Astrocyte (in vitro differentiated cells and primary cell): ENCODE measurements at regions not wholly inside any gene's neighbourhood (a gene's known extent, or its start where the extent isn't known, plus 50 kb on each side); places are given as distances from the start of the nearest gene placed in this dataset.

Experiments used
- DNase-seq: peaks from one replicate; pipeline ENCODE4 v3.0.0-alpha.2; 2010; ENCODE audit warnings: low read depth
- FAIRE-seq: peaks from 2 replicates; lab custom pipeline; 2011; peaks lifted over from hg19 to GRCh38; lab: Jason Lieb, UNC
- H2AFZ ChIP-seq: 2 replicates; pipeline ENCODE4 v1.6.0; 2012; ENCODE audit warnings: low read depth, low read length, inconsistent platforms
- H3K27ac ChIP-seq: 2 replicates; pipeline ENCODE4 v1.5.1; 2011; ENCODE audit warnings: low read depth, low read length, inconsistent platforms
- H3K27me3 ChIP-seq: 2 replicates; pipeline ENCODE4 v1.6.0; 2011; ENCODE audit warnings: low read length, inconsistent platforms; ENCODE audit not compliant: insufficient read depth
- H3K36me3 ChIP-seq: 2 replicates; pipeline ENCODE4 v1.5.1; 2011; ENCODE audit warnings: low read length, inconsistent platforms; ENCODE audit not compliant: insufficient read depth
- H3K4me1 ChIP-seq: 2 replicates; pipeline ENCODE4 v1.5.1; 2011; ENCODE audit warnings: low read length, inconsistent platforms; ENCODE audit not compliant: insufficient read depth
- H3K4me2 ChIP-seq: 2 replicates; pipeline ENCODE4 v1.6.0; 2012; ENCODE audit warnings: low read length, inconsistent platforms
- H3K4me3 ChIP-seq: 2 replicates; pipeline ENCODE4 v1.5.1; 2011; ENCODE audit warnings: low read depth, mild to moderate bottlenecking, low read length, inconsistent platforms; ENCODE audit not compliant: insufficient read depth
- H3K79me2 ChIP-seq: 2 replicates; pipeline ENCODE4 v1.6.0; 2012; ENCODE audit warnings: mild to moderate bottlenecking, low read length, inconsistent platforms; ENCODE audit not compliant: insufficient read depth
- H3K9ac ChIP-seq: 2 replicates; pipeline ENCODE4 v1.6.0; 2012; ENCODE audit warnings: mild to moderate bottlenecking, low read length, inconsistent platforms
- H3K9me3 ChIP-seq: 2 replicates; pipeline ENCODE4 v1.5.1; 2012; ENCODE audit warnings: low read depth, mild to moderate bottlenecking, low read length, inconsistent platforms; ENCODE audit not compliant: insufficient read depth
- H4K20me1 ChIP-seq: 2 replicates; pipeline ENCODE4 v1.6.0; 2012; ENCODE audit warnings: low read length, inconsistent platforms; ENCODE audit not compliant: insufficient read depth
- H3K27ac Mint-ChIP-seq: one replicate; pipeline ENCODE4 v1.8.0; 2021; ENCODE audit warnings: mild to moderate bottlenecking, mixed read lengths; ENCODE audit not compliant: unreplicated experiment
- H3K27me3 Mint-ChIP-seq: one replicate; pipeline ENCODE4 v1.8.0; 2021; ENCODE audit warnings: low read depth, mixed read lengths; ENCODE audit not compliant: unreplicated experiment
- H3K36me3 Mint-ChIP-seq: one replicate; pipeline ENCODE4 v1.8.0; 2021; ENCODE audit warnings: low read depth, mixed read lengths; ENCODE audit not compliant: unreplicated experiment
- H3K4me1 Mint-ChIP-seq: one replicate; pipeline ENCODE4 v1.8.0; 2021; ENCODE audit warnings: low read depth, mixed read lengths; ENCODE audit not compliant: unreplicated experiment
- H3K4me3 Mint-ChIP-seq: one replicate; pipeline ENCODE4 v1.8.0; 2021; ENCODE audit warnings: mild to moderate bottlenecking, moderate library complexity, mixed read lengths; ENCODE audit not compliant: unreplicated experiment
- H3K9me3 Mint-ChIP-seq: one replicate; pipeline ENCODE4 v1.8.0; 2021; ENCODE audit warnings: mild to moderate bottlenecking, mixed read lengths; ENCODE audit not compliant: unreplicated experiment
- EZH2 ChIP-seq: IDR thresholded peaks from 2 replicates; pipeline ENCODE4 v1.6.1; 2012; ENCODE audit warnings: mild to moderate bottlenecking, low read length, inconsistent platforms; ENCODE audit not compliant: insufficient read depth
- TF ChIP-seq, protein P1 (sequence below): IDR thresholded peaks from 2 replicates; pipeline ENCODE4 v1.5.1; 2011; ENCODE audit warnings: low read depth, mild to moderate bottlenecking, inconsistent platforms, low read length, moderate library complexity; ENCODE audit not compliant: insufficient read depth

DNA sequence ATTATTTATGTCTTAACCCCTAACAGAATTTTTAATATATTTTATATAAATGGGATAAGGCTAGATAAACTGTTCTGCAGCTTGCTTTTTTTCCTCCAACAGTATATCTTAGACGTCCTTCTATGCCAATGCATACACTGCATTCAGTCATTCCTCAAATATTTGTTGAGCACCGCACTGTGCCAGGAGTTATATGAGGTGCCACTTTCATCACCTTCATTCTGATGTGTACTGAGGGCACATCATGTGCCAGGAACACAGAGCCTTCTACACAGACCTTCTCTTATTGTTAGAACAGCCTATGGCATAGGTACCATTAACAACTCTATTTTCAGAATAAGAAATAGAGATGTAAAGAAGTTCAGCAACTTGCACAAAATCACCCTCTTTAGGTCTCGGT, 570.1 kb downstream of the CDK5RAP2 start:
- Histone ChIP-seq H3K27ac (no peak overlapping the region), H3K27me3 (no peaks in the 10 kb centered on the region), H4K20me1 (no peaks in the 10 kb centered on the region), H3K79me2 (no peaks in the 10 kb centered on the region), H3K9ac (no peak overlapping the region), H3K36me3 (no peaks in the 10 kb centered on the region), H3K4me1 (no peaks in the 10 kb centered on the region), H3K9me3 (peaks cover 2% of the 10 kb centered on the region), H3K4me3 (no peak overlapping the region), H2AFZ (no peak overlapping the region), H3K4me2 (no peak overlapping the region)
- no peak for DNase-seq
- no peak overlapping the region for H3K27ac Mint-ChIP-seq
- no peak overlapping the region for H3K4me3 Mint-ChIP-seq
- H3K36me3 Mint-ChIP-seq = no peaks in the 10 kb centered on the region
- peaks cover 18% of the 10 kb centered on the region for H3K27me3 Mint-ChIP-seq
- TF ChIP-seq EZH2 = no peak
- no peak for FAIRE-seq
- H3K4me1 Mint-ChIP-seq = no peaks in the 10 kb centered on the region
- peaks cover 4% of the 10 kb centered on the region for H3K9me3 Mint-ChIP-seq

DNA sequence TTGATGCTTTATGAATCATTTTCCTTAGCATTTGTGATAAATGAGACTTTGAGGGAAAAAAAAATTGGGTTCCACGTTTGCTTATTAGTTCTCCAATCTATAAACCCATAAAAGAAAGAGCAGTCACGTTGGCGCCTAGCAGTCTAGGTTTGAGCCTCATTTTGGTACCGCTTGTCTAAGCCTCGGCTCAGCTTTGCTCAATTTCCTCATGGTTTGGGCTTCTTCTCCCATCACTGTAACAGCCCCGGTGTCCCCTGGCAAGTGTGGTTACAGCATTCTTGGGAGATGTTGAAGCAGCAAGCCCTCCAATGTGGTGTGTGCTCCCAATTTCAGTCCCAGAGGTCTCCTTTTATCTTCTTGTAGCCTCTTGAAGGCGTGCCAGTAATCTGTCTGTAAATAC, 578.4 kb downstream of the CDK5RAP2 start:
- Mint-ChIP-seq H3K4me3 (no peak overlapping the region), H3K27me3 (peaks cover 10% of the 10 kb centered on the region)
- no peak for FAIRE-seq

DNA sequence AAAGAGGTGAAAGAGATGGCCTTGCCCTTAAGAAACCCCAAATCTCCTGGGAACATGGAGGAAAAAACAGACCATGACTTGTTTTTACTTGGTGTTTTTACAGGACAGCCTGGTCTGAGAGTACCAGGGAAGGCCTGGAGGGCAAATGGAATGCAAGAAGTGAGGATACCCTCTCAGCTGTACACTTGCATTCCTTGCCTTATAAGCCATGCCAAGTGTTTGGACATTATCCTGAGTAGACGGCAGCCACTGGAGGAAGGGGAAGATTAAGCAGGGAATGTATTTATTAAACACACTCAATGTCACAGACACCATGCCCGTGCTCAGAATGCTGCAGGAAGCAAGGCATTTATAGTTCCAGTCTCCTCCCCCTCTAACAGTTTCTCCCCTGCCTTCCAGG, 581.4 kb downstream of the CDK5RAP2 start:
- H4K20me1 ChIP-seq = no peaks in the 10 kb centered on the region
- DNase-seq (no peak), FAIRE-seq (no peak)
- Mint-ChIP-seq H3K4me1 (no peaks in the 10 kb centered on the region), H3K36me3 (no peaks in the 10 kb centered on the region), H3K27me3 (peaks cover 13% of the 10 kb centered on the region), H3K4me3 (no peak overlapping the region), H3K9me3 (no peaks in the 10 kb centered on the region), H3K27ac (no peak overlapping the region)
- no peak overlapping the region for H3K4me2 ChIP-seq
- H3K27me3 ChIP-seq = no peaks in the 10 kb centered on the region
- H3K79me2 ChIP-seq = no peaks in the 10 kb centered on the region
- no peak overlapping the region for H3K9ac ChIP-seq
- H3K27ac ChIP-seq = no peak overlapping the region
- TF ChIP-seq EZH2 = no peak
- TF ChIP-seq, protein P1, sequence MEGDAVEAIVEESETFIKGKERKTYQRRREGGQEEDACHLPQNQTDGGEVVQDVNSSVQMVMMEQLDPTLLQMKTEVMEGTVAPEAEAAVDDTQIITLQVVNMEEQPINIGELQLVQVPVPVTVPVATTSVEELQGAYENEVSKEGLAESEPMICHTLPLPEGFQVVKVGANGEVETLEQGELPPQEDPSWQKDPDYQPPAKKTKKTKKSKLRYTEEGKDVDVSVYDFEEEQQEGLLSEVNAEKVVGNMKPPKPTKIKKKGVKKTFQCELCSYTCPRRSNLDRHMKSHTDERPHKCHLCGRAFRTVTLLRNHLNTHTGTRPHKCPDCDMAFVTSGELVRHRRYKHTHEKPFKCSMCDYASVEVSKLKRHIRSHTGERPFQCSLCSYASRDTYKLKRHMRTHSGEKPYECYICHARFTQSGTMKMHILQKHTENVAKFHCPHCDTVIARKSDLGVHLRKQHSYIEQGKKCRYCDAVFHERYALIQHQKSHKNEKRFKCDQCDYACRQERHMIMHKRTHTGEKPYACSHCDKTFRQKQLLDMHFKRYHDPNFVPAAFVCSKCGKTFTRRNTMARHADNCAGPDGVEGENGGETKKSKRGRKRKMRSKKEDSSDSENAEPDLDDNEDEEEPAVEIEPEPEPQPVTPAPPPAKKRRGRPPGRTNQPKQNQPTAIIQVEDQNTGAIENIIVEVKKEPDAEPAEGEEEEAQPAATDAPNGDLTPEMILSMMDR = no peak
- no peak overlapping the region for H3K4me3 ChIP-seq
- H2AFZ ChIP-seq = no peak overlapping the region
- H3K4me1 ChIP-seq = no peaks in the 10 kb centered on the region
- no peaks in the 10 kb centered on the region for H3K9me3 ChIP-seq
- no peaks in the 10 kb centered on the region for H3K36me3 ChIP-seq

More for the DNA sequence above, 578.4 kb downstream of the CDK5RAP2 start:
- Histone ChIP-seq H3K9ac (no peak overlapping the region), H3K4me1 (no peaks in the 10 kb centered on the region), H3K79me2 (no peaks in the 10 kb centered on the region), H3K27me3 (no peaks in the 10 kb centered on the region), H3K36me3 (no peaks in the 10 kb centered on the region), H3K27ac (no peak overlapping the region), H4K20me1 (no peaks in the 10 kb centered on the region), H2AFZ (peak overlapping the region; percentile 18), H3K4me3 (no peak overlapping the region), H3K9me3 (no peaks in the 10 kb centered on the region), H3K4me2 (no peak overlapping the region)
- Mint-ChIP-seq H3K36me3 (no peaks in the 10 kb centered on the region), H3K9me3 (no peaks in the 10 kb centered on the region), H3K27ac (no peak overlapping the region), H3K4me1 (no peaks in the 10 kb centered on the region)
- DNase-seq = no peak
- TF ChIP-seq EZH2 = no peak
- TF ChIP-seq, protein P1 = no peak
